ENCODE measurements at regions not wholly inside any gene's neighbourhood (a gene's known extent, or its start where the extent isn't known, plus 50 kb on each side); places are given as distances from the start of the nearest gene placed in this dataset.

GRCh38 chr20:53786071-53786444 is 192.4 kb upstream of the ZNF217 start:
- TF ChIP-seq, protein P1, sequence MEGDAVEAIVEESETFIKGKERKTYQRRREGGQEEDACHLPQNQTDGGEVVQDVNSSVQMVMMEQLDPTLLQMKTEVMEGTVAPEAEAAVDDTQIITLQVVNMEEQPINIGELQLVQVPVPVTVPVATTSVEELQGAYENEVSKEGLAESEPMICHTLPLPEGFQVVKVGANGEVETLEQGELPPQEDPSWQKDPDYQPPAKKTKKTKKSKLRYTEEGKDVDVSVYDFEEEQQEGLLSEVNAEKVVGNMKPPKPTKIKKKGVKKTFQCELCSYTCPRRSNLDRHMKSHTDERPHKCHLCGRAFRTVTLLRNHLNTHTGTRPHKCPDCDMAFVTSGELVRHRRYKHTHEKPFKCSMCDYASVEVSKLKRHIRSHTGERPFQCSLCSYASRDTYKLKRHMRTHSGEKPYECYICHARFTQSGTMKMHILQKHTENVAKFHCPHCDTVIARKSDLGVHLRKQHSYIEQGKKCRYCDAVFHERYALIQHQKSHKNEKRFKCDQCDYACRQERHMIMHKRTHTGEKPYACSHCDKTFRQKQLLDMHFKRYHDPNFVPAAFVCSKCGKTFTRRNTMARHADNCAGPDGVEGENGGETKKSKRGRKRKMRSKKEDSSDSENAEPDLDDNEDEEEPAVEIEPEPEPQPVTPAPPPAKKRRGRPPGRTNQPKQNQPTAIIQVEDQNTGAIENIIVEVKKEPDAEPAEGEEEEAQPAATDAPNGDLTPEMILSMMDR (conservative IDR thresholded peaks at IDR 0.05), result no peak
- no peak for TF ChIP-seq EZH2 (IDR thresholded peaks at IDR 0.05; ENCODE audit: low read depth)
